ENCODE measurements at regions not wholly inside any gene's neighbourhood (a gene's known extent, or its start where the extent isn't known, plus 50 kb on each side); places are given as distances from the start of the nearest gene placed in this dataset.

- TF ChIP-seq ZNF274 (IDR thresholded peaks at IDR 0.05; ENCODE audit: borderline replicate concordance, extremely low read depth, low read length), result no peak
- no peak for TF ChIP-seq USF2 (IDR thresholded peaks at IDR 0.05; ENCODE audit: low read length)
- no peak for TF ChIP-seq SP4 (IDR thresholded peaks at IDR 0.05; ENCODE audit: low read length)
- no peak for TF ChIP-seq CBX8 (IDR thresholded peaks at IDR 0.05; ENCODE audit: borderline replicate concordance, low read depth, low read length)
- no peak for TF ChIP-seq POLR2A (IDR thresholded peaks at IDR 0.05; ENCODE audit: control extremely low read depth in 1 of 2, low read depth in 2 of 2, low read length in 2 of 2)
- no peak for TF ChIP-seq MAX (IDR thresholded peaks at IDR 0.05)
- TF ChIP-seq POLR2AphosphoS5 (IDR thresholded peaks at IDR 0.05; ENCODE audit: low read depth, low read length), result no peak
- TF ChIP-seq CHD1 (IDR thresholded peaks at IDR 0.05; ENCODE audit: low read depth, low read length), result no peak
These were observed 623.3 kb downstream of the HINT1 start (continued) for GRCh38 chr5:130541617-130542221.

All from H1 (cell line).